ENCODE measurements at regions not wholly inside any gene's neighbourhood (a gene's known extent, or its start where the extent isn't known, plus 50 kb on each side); places are given as distances from the start of the nearest gene placed in this dataset.
A peak's percentile ranks its signal among the peaks of the same experiment; 100 is the strongest.

DNA sequence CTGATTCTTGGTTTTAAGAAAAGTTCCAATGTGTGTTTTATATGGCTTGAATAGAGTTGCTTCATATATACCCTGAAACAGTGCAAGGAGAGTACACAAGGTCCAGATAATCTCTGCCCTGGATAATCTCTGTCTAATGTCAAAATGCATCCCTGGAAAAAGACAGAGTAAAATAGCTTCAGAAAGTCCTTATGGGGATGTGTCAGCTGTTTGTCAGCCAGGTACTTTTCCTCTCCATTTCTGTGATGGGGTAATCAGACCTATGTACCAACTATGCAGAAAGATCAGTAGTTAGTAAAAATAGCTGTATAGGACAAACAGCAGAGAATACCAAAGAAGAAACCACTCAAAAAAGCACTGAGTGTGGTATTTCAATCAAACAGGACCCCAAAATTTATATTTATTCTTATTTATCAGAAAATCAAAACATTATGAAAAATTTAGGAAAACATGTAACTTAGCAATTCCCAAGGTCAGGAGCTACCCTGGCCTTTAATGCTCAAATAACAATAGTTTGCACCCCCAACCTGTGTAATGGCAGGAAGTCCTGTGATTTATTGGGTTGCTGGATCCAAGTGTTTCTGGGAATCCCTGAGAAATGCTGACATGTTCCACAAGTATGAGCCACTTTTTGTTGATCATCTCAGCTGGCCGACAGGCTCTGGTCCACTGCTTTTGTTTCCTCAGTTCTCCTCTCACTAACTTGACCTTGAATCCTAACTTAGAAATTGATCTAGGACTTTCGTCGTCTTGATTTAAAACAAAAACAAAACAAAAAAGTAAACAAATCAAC lies 69.6 kb downstream of the MDH1 start:
- DNase-seq, result peak; percentile 57

DNA sequence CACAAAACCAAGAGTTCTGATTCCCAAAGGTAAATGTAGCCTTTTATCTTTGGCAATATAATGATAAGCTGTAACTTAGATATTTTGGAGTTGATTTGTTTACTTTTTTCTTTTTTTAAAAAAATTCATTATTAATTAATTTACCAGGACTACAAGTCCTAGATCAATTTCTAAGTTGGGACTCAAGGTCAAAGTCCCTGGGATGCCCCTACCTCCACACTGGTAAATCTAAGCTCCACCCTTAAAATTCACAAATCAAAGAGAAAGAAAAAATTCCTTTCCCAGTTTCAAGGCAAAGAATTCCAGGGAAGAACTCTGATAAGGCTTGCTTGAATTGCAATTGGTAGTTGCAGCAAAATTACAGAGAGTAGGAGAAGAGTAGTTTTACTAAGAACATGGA lies 71.3 kb downstream of the MDH1 start:
- DNase-seq, result no peak

DNA sequence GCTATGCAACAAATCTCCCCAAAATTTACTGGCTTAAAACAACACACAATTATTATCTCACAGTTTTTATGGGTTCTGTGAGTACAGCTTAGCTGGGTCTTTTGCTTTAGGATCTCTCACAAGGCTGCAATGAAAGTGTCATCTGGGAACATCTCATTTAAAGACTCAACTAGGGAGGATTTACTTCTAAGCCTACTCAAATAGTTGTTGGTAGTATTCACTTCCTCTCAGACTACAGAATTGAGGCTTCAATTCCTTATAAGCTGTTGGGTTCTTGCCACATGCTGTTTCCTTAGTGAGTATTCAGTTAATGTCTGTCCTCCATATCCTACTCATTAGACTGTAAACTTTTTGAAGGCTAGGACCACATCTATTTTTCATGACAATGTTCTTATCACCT lies 72.3 kb downstream of the MDH1 start:
- DNase-seq, result peak; percentile 96

GRCh38 chr2:63662028-63662804 lies 73.5 kb downstream of the MDH1 start:
- peak; percentile 33 for DNase-seq

GRCh38 chr2:63663013-63663864 lies 74.5 kb downstream of the MDH1 start:
- DNase-seq, result no peak

- DNase-seq, result no peak
These were observed 76.3 kb downstream of the MDH1 start for GRCh38 chr2:63665091-63665490.

GRCh38 chr2:63665846-63666475 lies 77.2 kb downstream of the MDH1 start:
- DNase-seq, result peak; percentile 92

GRCh38 chr2:63667132-63667700 lies 78.5 kb downstream of the MDH1 start:
- no peak for DNase-seq

DNA sequence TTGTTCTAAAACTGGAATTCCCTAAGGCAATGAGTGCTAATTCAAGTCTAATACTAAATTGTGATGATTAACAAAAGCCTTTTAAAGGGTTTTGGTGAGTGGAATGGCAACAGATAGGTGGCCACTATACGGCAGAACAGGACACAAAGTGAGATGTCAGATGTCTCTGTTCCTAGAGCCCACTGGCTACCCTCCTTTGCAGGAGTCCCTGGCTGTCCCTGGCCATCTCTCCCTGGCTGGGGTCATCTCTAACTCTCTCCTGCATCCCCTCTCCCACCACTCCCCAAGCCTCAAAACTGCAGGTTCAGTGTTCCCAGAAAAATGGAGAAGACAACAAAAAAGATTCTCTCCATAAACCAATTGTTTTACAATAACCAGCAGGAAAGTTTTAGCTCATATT lies 79.2 kb downstream of the MDH1 start:
- DNase-seq, result no peak

DNA sequence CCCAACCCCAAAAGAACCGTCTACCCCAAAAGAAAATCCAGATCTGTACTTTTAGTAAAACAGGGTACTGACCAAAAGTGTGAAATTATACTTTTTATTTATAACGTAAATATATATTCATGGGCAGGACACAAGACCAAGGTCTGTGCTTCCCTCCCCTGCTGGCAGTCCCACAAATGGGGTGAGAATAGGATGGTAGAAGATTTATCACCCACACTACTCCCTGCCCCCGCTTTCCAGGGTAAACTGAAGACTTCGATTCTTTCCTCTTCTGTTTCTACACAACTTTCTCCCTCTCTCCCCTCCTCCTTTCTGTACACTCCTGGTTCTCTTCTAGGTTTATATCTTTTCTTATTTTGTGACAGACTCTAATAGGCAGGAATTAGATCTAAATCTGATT lies 79.7 kb downstream of the MDH1 start:
- DNase-seq, result no peak

GRCh38 chr2:63669596-63669995 lies 80.8 kb downstream of the MDH1 start:
- DNase-seq, result no peak

- DNase-seq, result no peak
These were observed 85.2 kb downstream of the MDH1 start for GRCh38 chr2:63673865-63674533.

DNA sequence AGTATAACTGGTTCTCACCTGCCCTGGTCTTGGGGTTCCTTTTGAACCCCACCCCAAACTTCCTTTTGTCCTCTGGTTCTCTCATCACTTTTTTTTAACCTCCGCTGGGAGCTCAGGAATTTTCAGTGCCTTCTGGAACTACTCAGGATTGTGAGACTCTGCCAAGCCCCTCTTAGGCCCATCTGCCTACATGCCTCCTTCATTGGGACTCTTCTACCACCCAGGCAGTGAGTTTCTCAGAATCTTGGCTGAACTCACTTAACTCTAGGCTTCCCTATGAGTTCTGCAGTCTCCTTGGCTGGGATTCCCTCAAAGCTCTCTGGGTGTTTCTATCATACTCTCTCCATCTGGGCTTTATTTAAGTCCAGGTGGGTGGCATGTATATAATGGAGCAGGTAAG lies 86.3 kb downstream of the MDH1 start:
- no peak for DNase-seq

DNA sequence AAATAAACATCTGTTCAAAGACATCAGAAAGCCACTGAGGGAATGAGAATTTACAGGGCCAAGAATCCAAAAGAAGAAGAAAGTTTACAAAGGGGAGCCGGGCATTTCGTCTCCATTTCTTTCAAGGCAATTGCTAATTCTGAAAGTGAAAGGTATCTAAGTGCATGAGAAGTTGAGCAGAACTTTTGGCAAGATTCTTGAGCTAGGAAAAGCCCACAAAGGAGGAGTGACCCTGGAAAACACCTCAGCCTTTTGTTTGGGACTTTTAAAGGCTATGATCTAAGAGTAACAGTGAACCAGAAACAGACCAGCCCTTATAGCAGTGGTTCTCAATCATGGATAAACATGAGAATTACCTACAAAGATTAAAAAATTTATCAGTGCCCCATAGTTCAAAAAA lies 87.4 kb downstream of the MDH1 start:
- no peak for DNase-seq

DNA sequence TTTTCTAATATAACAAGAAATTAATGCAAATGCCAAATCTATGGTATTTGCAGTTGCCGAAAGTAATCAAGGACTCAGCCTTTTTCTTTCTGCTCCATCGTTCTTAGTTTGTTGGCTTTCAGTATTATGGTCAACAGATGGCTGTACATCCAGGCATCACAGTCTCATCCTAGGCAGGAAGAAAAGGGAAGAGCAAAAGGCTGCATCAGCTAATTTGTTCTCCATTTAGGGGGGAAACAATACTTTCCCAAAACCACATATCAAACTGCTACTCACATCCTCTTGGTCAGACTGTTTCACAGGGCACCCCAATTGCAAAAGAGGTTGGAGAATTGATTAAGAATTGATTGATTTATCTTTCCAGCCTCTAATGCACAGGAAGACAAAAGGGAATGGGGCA lies 89.3 kb downstream of the MDH1 start:
- no peak for DNase-seq

- DNase-seq, result no peak
These were observed 89.8 kb downstream of the MDH1 start for GRCh38 chr2:63678551-63678950.

- peak; percentile 70 for DNase-seq
These were observed 90.6 kb downstream of the MDH1 start for GRCh38 chr2:63679252-63679855.

- DNase-seq, result no peak
These were observed 91.7 kb downstream of the MDH1 start for GRCh38 chr2:63680455-63680854.

DNA sequence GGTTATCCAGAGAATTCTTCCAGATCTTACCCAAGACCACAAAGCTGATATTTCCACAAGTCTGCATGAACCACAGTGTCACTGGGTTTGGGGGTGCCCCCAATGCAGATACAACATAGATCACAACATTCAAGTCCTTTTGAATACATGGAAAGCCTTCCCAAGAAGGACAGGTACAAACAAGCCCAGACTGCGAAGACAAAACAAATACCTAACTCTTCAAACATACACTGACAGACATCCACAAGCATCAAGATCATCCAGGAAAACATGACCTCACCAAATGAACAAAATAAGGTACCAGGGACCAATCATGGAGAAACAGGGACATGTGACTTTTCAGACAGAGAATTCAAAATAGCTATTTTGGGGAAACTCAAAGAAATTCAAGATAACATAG lies 93.1 kb downstream of the MDH1 start:
- no peak for DNase-seq

GRCh38 chr2:63692002-63692606 lies 103.3 kb downstream of the MDH1 start:
- peak; percentile 66 for DNase-seq

DNA sequence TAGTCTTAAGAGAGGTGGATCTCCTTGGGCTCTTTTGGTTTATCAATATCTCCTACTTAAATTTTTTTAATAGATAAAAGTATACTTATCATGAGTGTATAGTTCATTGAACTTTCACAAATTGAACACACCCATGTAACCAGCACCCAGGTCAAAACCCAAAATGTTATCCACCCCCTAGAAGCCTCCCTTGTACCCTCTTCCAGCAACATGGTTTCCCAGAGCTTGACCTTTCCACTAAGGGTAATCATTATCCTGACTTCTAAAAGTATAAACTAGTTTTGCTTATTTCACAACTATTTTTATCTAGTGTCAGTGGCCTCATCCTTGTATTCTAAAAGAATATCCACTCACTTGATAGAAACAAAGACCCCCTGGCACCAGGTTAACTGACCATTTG lies 106.8 kb downstream of the MDH1 start:
- no peak for DNase-seq
